ENCODE measurements at regions not wholly inside any gene's neighbourhood (a gene's known extent, or its start where the extent isn't known, plus 50 kb on each side); places are given as distances from the start of the nearest gene placed in this dataset.

GRCh38 chr9:777978-778377 is 63.5 kb upstream of the DMRT1 start:
- no peak for DNase-seq

- DNase-seq = no peak
These were observed 57.3 kb upstream of the DMRT1 start for GRCh38 chr9:784202-784601.

DNA sequence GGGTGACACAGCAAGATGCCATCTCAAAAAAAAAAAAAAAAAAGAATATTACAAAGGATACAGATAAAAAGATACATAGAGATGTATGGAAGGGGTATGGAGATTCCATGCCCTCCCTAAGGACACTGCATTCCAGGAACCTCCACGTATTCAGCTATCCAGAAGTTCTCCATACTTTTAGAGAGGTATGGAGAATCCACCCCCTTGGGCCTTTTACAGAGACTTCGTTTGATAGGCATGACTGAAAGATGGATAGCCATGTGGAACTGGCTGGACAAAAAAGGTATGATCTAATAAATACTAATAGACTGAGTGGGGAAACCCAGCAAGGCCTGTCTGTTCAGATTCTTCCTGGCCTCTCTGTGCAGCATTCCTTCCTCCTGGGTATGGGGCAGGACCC is 56.6 kb upstream of the DMRT1 start:
- DNase-seq = no peak

GRCh38 chr9:785997-786396 is 55.5 kb upstream of the DMRT1 start:
- no peak for DNase-seq

- no peak for DNase-seq
These were observed 55.1 kb upstream of the DMRT1 start for GRCh38 chr9:786405-786804.

DNA sequence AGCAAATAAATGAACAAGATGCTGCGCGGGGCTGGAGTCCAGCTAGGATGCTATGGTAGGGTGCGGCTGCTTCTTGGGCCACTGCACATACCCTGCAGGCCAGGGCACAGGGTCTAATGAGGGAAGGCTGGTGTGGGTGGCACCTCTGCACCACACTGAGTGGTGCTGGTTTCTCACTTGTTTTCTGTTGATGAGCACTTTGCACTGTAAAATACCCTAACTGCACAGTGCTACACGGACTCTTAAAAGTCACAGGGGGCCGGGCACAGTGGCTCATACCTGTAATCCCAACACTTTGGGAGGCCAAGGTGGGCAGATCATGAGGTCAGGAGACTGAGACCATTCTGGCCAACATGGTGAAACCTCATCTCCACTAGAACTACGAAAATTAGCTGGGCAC is 52.7 kb upstream of the DMRT1 start:
- DNase-seq = no peak
